ENCODE measurements at regions not wholly inside any gene's neighbourhood (a gene's known extent, or its start where the extent isn't known, plus 50 kb on each side); places are given as distances from the start of the nearest gene placed in this dataset.
"Not testable (repeated sequence)": the region's sequence is repeated elsewhere in the genome, so short reads cannot be mapped to it uniquely, and the experiment has no call there.

DNA sequence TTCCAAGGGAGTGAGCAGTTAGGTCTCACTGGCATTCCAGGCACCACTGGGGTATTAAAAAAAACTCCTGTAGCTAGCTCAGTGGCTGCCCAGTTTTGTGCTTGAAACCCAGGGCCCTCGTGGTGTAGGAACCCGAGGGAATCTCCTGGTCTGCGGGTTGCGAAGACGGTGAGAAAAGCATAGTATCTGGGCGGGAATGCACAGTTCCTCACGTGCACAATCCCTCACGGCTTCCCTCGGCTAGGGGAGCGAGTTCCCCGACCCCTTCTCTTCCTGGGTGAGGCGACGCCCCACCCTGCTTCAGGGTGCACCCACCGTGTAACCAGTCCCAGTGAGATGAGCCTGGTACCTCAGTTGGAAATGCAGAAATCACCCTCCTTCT lies 50.5 kb upstream of the PGBD5 start:
- H4K20me1 ChIP-seq (ENCODE audit: insufficient read depth), result no peaks in the 10 kb centered on the region
- H3K27ac ChIP-seq (ENCODE audit: low read length), result no peak overlapping the region
- H3K9ac ChIP-seq (ENCODE audit: low read length), result no peak overlapping the region
- H3K79me2 ChIP-seq (replicated peaks; ENCODE audit: insufficient read depth, low read length), result no peaks in the 10 kb centered on the region
- no peak overlapping the region for H2AFZ ChIP-seq (ENCODE audit: low read depth, low read length)
- H3K4me2 ChIP-seq (ENCODE audit: low read length), result no peak overlapping the region
- no peaks in the 10 kb centered on the region for H3K9me2 ChIP-seq (ENCODE audit: insufficient read depth, low read length)
- H3K9me3 ChIP-seq (ENCODE audit: low read length), result no peaks in the 10 kb centered on the region
- TF ChIP-seq, protein P1, sequence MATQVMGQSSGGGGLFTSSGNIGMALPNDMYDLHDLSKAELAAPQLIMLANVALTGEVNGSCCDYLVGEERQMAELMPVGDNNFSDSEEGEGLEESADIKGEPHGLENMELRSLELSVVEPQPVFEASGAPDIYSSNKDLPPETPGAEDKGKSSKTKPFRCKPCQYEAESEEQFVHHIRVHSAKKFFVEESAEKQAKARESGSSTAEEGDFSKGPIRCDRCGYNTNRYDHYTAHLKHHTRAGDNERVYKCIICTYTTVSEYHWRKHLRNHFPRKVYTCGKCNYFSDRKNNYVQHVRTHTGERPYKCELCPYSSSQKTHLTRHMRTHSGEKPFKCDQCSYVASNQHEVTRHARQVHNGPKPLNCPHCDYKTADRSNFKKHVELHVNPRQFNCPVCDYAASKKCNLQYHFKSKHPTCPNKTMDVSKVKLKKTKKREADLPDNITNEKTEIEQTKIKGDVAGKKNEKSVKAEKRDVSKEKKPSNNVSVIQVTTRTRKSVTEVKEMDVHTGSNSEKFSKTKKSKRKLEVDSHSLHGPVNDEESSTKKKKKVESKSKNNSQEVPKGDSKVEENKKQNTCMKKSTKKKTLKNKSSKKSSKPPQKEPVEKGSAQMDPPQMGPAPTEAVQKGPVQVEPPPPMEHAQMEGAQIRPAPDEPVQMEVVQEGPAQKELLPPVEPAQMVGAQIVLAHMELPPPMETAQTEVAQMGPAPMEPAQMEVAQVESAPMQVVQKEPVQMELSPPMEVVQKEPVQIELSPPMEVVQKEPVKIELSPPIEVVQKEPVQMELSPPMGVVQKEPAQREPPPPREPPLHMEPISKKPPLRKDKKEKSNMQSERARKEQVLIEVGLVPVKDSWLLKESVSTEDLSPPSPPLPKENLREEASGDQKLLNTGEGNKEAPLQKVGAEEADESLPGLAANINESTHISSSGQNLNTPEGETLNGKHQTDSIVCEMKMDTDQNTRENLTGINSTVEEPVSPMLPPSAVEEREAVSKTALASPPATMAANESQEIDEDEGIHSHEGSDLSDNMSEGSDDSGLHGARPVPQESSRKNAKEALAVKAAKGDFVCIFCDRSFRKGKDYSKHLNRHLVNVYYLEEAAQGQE (IDR thresholded peaks at IDR 0.05; ENCODE audit: borderline replicate concordance), result no peak
- TF ChIP-seq TAF1 (IDR thresholded peaks at IDR 0.05; ENCODE audit: low read depth) (no peak), EP300 (conservative IDR thresholded peaks at IDR 0.05; ENCODE audit: poor library complexity, severe bottlenecking) (no peak), CTCF (IDR thresholded peaks at IDR 0.05; ENCODE audit: poor library complexity, severe bottlenecking) (no peak), MXI1 (conservative IDR thresholded peaks at IDR 0.05; ENCODE audit: poor library complexity, severe bottlenecking) (no peak), POLR2AphosphoS5 (IDR thresholded peaks at IDR 0.05) (no peak), RAD21 (conservative IDR thresholded peaks at IDR 0.05) (no peak), SMC3 (conservative IDR thresholded peaks at IDR 0.05; ENCODE audit: poor library complexity) (no peak), EZH2 (IDR thresholded peaks at IDR 0.05; ENCODE audit: borderline replicate concordance, insufficient read depth, low read length, poor library complexity, severe bottlenecking) (no peak)
- no peaks in the 10 kb centered on the region for H3K27me3 ChIP-seq (ENCODE audit: insufficient read depth, low read depth, low read length)
- no peak overlapping the region for H3K4me3 ChIP-seq (ENCODE audit: low read length)
- no peaks in the 10 kb centered on the region for H3K36me3 ChIP-seq (ENCODE audit: insufficient read depth, low read length)
- H3F3A ChIP-seq (ENCODE audit: insufficient read depth, low read length, poor library complexity, severe bottlenecking), result no peaks in the 10 kb centered on the region

DNA sequence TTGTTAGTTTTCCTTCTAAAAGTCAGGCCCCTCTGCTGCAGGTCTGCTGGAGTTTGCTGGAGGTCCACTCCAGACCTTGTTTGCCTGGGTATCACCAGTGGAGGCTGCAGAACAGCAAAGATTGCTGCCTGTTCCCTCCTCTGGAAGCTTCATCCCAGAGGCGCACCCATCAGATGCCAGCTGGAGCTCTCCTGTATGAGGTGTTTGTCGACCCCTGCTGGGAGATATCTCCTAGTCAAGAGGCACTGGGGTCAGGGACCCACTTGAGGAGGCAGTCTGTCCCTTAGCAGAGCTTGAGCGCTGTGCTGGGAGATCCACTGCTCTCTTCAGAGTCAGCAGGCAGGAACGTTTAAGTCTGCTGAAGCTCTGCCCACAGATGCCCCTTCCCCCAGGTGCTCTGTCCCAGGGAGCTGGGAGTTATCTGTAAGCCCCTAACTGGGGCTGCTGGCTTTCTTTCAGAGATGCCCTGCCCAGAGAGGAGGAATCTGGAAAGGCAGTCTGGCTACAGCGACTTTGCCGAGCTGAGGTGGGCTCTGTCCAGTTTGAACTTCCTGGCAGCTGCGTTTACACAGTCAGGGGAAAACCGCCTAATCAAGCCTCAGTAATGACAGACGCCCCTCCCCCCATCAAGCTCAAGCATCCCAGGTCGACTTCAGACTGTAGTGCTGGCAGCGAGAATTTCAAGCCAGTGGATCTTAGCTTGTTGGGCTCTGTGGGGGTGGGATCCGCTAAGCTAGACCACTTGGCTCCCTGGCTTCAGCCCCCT lies 49.9 kb upstream of the PGBD5 start:
- H2AFZ ChIP-seq (ENCODE audit: low read depth, low read length); H3K4me3 ChIP-seq (ENCODE audit: low read length); H3K9me3 ChIP-seq (ENCODE audit: low read length); H3K79me2 ChIP-seq (replicated peaks; ENCODE audit: insufficient read depth, low read length); H3K4me2 ChIP-seq (ENCODE audit: low read length); H3K27ac ChIP-seq (ENCODE audit: low read length); H4K20me1 ChIP-seq (ENCODE audit: insufficient read depth); H3K27me3 ChIP-seq (ENCODE audit: insufficient read depth, low read depth, low read length); H3K9ac ChIP-seq (ENCODE audit: low read length); H3K36me3 ChIP-seq (ENCODE audit: insufficient read depth, low read length); H3K9me2 ChIP-seq (ENCODE audit: insufficient read depth, low read length); H3F3A ChIP-seq (ENCODE audit: insufficient read depth, low read length, poor library complexity, severe bottlenecking): not testable (repeated sequence)
